GM12801 (cell line): ENCODE measurements at regions not wholly inside any gene's neighbourhood (a gene's known extent, or its start where the extent isn't known, plus 50 kb on each side); places are given as distances from the start of the nearest gene placed in this dataset.

ENCODE experiments used
- CTCF ChIP-seq: IDR thresholded peaks from one replicate; pipeline ENCODE4 v1.5.1; 2011; ENCODE audit warnings: control low read depth; ENCODE audit not compliant: insufficient read length; ENCODE audit errors: extremely low read depth

GRCh38 chr12:9349888-9350885 lies 142.0 kb upstream of the PZP start:
- TF ChIP-seq CTCF, result no peak

GRCh38 chr12:9348906-9349518 lies 140.8 kb upstream of the PZP start:
- no peak for TF ChIP-seq CTCF

GRCh38 chr12:9347328-9348127 lies 139.3 kb upstream of the PZP start:
- no peak for TF ChIP-seq CTCF

GRCh38 chr12:9346866-9347327 lies 138.7 kb upstream of the PZP start:
- no peak for TF ChIP-seq CTCF

- no peak for TF ChIP-seq CTCF
These were observed 137.0 kb upstream of the PZP start for GRCh38 chr12:9345171-9345570.

- no peak for TF ChIP-seq CTCF
These were observed 136.3 kb upstream of the PZP start for GRCh38 chr12:9344541-9344940.

- TF ChIP-seq CTCF, result no peak
These were observed 135.5 kb upstream of the PZP start for GRCh38 chr12:9343731-9344130.
